GM13976 (cell line): ENCODE measurements at regions not wholly inside any gene's neighbourhood (a gene's known extent, or its start where the extent isn't known, plus 50 kb on each side); places are given as distances from the start of the nearest gene placed in this dataset.
"Not testable (repeated sequence)": the region's sequence is repeated elsewhere in the genome, so short reads cannot be mapped to it uniquely, and the experiment has no call there.

Source experiments
- DNase-seq: peaks from one replicate; pipeline ENCODE4 v3.0.0; 2012; ENCODE audit warnings: low spot score
- in situ Hi-C: fragments of 300-500 bp; cut with MboI; formaldehyde crosslinking; loops from one replicate; pipeline ENCODE4 v1.12.0; 2022; ENCODE audit warnings: low sequenced_read_pairs, mixed read lengths, inconsistent platforms; ENCODE audit not compliant: unreplicated experiment
- TF ChIP-seq, protein P1 (sequence below): IDR thresholded peaks from 2 replicates; pipeline ENCODE4 v1.5.1; 2012; ENCODE audit warnings: borderline replicate concordance, mild to moderate bottlenecking; ENCODE audit not compliant: insufficient read depth; ENCODE audit errors: extremely low read depth, missing control alignments, control extremely low read depth

DNA sequence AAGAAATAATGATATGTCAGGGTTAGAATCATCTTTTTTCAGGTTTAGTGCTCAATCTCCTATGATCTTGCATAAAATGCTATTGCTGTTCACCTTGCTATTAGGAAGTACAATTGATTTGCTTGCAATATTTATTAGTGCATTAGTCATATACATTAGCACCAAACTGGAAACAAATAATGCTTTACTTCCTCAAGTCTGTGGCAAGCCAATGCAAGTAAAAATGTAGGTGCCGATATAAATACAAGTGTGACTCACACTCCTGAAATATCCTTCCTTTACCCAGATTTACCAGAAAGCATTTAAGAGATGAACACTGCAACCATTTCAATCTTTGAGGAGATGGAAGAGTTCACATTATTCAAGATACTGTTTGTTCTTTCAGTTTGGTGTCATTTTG is 1487.7 kb upstream of the ADGRL3 start:
- in situ Hi-C loops = no loop called here
- TF ChIP-seq, protein P1, sequence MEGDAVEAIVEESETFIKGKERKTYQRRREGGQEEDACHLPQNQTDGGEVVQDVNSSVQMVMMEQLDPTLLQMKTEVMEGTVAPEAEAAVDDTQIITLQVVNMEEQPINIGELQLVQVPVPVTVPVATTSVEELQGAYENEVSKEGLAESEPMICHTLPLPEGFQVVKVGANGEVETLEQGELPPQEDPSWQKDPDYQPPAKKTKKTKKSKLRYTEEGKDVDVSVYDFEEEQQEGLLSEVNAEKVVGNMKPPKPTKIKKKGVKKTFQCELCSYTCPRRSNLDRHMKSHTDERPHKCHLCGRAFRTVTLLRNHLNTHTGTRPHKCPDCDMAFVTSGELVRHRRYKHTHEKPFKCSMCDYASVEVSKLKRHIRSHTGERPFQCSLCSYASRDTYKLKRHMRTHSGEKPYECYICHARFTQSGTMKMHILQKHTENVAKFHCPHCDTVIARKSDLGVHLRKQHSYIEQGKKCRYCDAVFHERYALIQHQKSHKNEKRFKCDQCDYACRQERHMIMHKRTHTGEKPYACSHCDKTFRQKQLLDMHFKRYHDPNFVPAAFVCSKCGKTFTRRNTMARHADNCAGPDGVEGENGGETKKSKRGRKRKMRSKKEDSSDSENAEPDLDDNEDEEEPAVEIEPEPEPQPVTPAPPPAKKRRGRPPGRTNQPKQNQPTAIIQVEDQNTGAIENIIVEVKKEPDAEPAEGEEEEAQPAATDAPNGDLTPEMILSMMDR = no peak
- DNase-seq = no peak

DNA sequence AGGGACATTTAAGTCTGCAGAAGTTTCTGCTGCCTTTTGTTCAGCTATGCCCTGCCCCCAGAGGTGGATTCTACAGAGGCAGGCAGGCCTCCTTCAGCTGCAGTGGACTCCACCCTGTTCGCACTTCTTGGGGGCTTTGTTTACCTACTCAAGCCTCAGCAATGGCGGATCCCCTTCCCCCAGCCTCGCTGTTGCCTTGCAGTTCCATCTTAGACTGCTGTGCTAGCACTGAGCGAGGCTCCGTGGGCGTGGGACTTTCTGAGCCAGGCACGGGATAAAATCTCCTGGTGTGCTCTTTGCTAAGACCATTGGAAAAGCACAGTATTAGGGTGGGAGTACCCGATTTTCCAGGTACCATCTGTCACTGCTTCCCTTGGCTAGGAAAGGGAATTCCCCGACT is 1475.8 kb upstream of the ADGRL3 start:
- in situ Hi-C loops, DNase-seq: not testable (repeated sequence)

DNA sequence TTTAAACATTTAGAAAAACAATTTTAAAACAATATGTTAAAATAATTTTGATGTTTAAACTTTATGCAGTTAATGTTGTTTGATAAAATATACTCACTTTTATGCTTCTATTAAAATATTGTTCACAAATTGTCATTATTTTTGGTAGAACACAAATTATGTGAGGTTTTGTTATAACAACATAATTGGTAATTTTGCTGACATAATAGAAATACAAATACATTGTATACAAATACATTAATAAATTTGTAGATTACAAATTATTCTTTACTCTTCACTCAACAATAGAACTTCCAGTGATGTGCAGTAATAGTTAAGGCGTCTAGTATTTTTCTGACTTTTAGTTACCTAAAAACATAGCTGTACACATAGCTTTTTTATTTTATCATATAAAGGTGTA is 1472.4 kb upstream of the ADGRL3 start:
- in situ Hi-C loops = no loop called here
- DNase-seq = no peak
- TF ChIP-seq, protein P1 = no peak

DNA sequence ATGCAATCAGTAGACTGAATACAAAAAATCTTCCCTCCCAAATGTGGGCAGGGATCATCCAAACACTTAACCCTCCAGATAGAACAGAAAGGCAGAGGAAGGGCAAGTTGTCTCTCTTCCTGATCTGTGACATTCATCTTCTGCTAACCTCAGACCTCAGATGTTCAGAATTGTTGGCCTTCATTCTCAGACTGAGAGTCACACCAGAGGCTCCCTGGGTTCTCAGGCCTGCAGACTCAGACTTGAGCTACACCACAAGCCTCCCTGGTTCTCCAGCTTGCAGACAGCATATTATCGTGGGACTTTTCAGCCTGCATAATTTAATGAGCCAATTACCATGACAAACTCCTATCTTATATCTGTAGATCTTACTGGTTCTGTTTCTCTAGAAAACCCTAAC is 1471.6 kb upstream of the ADGRL3 start:
- DNase-seq = no peak
- TF ChIP-seq, protein P1 = no peak
- in situ Hi-C loops = no loop called here

DNA sequence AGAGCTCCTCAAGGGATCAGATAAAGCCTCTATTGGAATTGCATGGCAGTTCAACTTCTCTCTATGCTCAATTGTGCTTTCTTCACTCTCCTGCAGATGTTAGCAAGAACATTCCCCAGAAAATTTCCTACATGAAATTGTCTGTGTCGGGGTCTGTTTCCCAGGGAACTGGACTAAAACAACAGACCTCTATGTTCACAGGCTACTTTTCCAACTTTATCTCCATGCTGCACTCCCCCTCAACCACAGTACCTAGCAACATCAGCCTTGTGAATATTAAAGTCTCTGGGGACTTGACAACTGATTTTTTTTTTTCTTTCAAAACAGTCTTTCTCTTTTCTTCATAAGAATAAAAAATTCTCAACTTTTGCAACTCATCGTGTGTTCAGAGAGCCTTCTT is 1470.8 kb upstream of the ADGRL3 start:
- no peak for DNase-seq
- TF ChIP-seq, protein P1 = no peak
- in situ Hi-C loops = no loop called here

DNA sequence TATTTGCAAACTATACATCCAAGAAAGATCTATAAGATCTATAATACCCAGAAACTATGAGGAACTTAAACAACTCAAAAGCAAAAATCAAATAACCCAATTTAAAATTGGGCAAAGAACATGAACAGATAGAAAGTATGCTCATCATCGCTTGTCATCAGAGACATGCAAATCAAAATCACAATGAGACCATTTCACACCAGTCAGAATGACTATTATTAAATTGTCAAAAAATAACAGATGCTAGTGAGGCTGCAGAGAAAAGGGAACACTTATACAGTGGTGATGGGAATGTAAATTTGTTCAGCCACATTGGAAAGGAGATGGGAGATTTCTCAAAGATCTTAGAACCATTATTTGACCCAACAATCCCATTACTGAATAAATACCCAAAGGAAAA is 1451.7 kb upstream of the ADGRL3 start:
- in situ Hi-C loops = no loop called here
- TF ChIP-seq, protein P1 = no peak

DNA sequence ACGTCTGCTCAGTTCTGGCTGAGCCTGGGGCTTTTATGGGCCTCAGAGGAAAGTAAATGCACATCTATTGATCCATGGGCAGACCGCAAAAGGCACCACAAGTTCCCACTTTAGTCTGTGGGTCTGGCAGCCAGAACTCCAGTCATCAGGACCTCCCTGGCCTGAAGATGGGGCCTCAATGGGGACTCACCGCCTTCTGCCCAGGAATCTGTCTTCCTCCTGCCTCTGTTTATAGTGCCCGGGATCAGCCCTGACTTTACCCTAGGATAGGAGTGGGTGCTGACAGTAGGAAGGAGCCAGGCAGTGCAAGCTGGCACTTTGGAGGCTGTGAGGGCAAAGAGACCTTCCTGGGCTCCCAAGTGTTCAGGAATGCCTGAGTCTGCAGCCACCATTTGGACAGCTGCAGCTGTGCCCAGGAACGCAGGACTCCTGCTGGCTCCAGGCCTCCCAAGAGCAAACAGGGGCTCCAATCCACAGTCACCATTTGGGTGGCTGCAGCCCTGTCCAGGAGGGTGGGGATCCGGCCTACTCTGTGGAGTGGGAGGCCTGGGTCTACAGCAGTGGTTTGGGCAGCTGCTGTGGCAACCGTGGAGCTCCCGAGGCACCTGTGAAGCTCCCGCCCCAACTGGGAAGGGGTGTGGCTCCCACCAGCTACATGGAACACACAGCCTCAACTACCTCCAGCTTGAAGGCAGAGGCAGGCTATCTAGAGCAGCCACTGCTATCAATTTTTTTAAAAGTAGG is 1440.9 kb upstream of the ADGRL3 start:
- in situ Hi-C loops = no loop called here
- DNase-seq = no peak
- TF ChIP-seq, protein P1 = no peak

More for the DNA sequence above, 1451.7 kb upstream of the ADGRL3 start:
- DNase-seq = no peak
